RPMI7951 (cell line): ENCODE measurements at regions not wholly inside any gene's neighbourhood (a gene's known extent, or its start where the extent isn't known, plus 50 kb on each side); places are given as distances from the start of the nearest gene placed in this dataset.

ENCODE experiments used
- DNase-seq: peaks from one replicate; pipeline ENCODE4 v3.0.0-alpha.2; 2012; ENCODE audit warnings: low read depth

- no peak for DNase-seq
These were observed 261.9 kb upstream of the LYZL1 start for GRCh38 chr10:29026802-29027580.

DNA sequence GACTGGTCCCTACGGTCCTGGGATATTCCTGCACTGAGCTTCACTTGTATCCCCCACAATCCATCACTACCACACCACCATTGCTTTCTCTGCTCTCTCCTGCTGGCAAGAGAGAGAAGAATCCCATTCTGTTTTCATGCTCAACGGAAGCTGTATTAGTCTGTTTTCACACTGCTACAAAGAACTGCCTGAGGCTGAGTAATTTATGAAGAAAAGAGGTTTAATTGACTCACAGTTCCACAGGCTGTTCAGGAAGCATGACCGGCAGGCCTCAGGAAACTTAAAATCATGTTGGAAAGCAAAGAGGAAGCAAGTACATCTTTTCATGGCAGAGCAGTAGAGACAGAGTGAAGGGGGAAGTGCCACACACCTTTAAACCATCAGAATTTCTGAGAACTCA is 260.4 kb upstream of the LYZL1 start:
- DNase-seq = peak; percentile 40

GRCh38 chr10:29030900-29031299 is 258.0 kb upstream of the LYZL1 start:
- no peak for DNase-seq

DNA sequence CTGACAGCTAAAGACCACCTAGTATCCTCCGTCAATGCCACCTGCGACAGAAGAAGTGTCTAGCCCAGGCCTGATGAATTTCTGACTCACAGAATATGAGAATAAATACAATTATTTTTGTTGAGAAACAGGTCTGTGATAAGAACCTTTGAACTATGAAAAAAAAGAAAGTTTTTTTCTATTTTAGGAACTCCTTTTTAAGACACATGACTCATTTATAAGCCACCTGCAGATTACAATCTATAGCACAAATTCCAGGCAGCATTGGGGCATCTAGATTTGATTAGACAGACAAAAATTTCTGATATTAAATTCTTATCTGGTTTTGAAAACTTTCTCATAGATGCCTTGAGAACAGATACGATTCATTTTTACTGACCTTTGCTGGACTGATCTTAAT is 256.7 kb upstream of the LYZL1 start:
- DNase-seq = no peak

DNA sequence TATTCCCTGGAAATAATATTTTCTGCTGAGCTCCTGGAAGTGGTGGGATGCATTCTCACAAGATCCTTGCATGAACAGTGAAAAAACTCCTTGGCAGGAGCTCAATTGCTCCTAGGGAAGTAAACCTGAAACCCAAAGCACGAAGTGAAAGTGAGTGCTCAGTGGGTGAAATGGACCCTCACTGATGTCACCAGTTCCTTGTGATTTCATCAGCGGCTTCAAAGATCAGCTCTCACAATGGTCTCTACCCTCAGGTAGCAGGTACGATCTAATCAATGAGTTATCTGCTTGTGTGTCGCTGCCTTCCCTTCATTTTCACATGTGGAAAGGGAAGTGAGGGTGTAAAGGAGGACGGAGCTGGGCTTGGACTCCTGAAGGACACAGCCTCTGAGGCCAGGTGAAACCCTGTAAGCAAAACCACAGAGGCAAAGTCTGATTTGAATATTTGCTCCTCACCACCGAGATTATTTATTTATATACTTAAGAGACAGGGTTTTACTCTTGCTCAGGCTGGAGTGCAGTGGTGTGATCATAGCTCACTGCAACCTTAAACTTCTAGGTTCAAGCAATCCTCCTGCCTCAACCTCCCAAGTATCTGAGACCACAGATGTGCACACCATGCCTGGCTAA is 255.4 kb upstream of the LYZL1 start:
- DNase-seq = no peak

- DNase-seq = no peak
These were observed 254.3 kb upstream of the LYZL1 start for GRCh38 chr10:29034592-29034991.

DNA sequence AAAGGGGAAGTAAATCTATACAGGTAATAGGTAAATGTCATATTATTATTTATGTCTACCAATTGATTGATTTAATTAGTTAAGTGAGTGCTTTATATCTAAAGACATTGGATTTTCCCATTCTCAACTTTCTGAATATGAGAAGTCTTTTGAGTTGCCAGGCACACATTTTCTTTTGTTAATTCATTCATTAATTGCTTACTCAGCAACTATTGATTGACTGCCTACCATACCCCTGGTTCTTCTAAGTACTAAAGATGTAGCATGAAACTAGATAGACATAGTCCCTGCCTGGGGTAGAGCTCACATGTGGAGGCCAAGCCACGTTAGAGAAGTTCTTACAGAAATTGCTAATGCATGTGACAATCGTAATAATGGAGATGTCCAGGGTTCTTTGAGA is 253.1 kb upstream of the LYZL1 start:
- DNase-seq = no peak

- DNase-seq = no peak
These were observed 251.3 kb upstream of the LYZL1 start for GRCh38 chr10:29037348-29038113.

DNA sequence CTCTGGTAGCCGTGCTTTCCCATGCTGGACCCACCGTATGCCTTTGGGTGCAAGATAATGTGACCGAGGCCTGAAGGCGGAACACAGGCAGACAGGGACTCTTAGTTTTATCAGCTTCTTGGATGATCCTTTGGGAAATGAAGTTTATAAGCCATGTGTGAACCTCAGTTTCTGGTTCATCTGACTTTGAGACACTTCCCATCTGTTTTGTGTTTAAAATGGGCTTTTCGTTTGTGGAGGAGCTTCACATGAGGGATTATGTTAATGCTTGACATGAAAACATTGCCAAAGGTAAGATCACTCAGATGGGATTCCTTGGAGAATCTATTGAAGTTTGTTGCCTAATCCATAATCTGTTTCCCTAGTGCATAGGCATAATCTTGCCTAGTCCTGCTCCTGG is 249.8 kb upstream of the LYZL1 start:
- DNase-seq = peak; percentile 5

- peak; percentile 75 for DNase-seq
These were observed 249.1 kb upstream of the LYZL1 start for GRCh38 chr10:29039677-29040189.

DNA sequence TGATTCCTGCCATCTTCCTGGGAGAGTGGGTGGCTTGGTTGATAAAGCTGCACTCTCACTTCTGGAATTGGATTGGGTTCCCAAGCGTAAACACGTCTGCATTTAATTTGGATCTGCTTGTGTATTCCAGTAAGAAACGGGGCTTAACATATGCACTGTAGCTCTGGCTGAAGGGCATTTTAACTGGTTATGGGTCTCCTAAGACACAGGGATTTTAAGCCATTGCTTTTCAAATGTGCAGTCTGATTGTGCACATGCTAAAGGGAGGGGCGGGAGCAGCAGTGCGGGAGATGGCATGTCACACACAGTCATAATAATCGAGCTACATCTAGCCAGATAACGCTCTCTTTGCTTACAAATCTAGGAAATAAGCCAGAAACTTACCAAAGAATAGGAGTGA is 247.3 kb upstream of the LYZL1 start:
- DNase-seq = no peak

DNA sequence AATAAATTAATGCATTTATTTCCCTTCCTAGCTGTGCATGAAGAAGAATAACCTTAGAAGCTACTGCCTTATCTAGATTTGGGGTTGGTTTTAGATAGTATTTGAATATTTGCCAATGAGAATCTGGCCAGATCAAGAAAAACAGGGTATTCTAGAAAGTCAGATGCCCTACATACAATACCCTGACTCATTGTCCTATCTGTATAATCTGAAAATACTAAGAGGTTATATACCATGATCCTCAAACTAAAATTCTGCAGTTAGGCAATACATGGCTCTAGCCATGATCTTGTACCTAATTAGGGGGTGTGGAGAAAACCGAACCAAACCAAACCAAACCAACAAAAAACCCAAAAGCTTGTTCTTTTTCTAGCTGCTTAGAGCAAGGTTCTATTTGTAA is 240.4 kb upstream of the LYZL1 start:
- DNase-seq = no peak

DNA sequence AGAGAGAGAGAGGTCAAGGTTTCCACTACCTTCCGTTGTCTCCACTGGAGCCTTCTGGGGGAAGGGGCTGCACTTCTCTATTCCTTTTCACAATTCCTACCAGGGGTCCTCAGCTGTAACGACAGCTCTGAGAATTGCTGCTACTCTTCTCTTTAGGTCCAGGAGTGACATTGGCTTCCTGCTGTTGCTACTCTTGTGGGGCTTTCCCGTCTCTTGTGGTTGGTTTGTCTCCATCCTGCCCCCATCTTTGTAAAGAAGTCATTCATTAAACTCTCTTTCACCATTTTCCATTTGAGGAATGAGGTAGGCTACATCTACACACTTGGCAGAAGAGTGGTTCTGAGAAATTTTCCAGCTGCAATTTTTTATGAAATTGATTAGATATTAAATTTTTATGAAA is 238.8 kb upstream of the LYZL1 start:
- DNase-seq = no peak

DNA sequence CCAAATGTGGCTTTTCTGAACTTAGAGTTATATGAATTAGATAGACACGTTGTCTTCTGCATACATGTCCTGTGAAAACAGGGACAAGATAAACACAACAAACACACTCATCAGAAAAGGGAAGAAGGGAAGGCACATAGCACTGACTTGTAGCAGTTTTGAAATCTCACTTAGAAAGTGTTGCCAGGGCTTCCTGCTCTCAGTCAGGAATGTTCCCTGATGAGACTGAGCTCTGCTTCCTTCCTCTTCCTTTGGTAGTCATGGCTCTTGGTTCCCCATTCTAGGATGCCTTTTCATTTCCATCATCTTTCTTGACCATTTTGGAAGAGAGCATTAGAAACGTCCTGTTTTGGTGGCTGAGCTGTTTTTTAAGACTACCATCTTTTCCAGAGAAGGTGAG is 233.8 kb upstream of the LYZL1 start:
- no peak for DNase-seq

GRCh38 chr10:29056729-29057128 is 232.1 kb upstream of the LYZL1 start:
- DNase-seq = peak; percentile 55

DNA sequence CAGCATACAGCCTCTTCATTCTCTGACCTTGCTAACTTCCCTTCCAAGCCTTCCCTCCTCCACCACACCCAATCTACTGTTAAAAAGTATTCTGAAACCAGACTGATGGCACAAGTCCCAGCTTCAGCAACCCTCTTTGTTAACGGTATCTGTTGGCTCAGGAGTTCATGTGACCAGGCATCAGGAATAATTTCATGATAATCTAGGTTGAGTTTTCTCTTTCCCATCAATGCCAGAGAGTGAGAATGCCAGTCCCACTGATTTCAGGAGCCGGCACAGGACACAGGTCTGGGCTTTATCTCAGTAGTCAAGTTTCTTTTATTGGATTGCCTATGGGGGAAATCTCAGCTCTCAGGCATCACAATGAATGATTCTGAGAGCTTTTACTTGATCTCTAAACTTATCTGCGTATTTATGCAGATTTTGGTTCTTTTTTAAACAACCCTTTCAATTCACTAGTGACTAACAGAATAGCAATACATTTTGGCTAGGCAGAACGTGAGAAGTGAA is 231.0 kb upstream of the LYZL1 start:
- DNase-seq = peak; percentile 66

- DNase-seq = peak; percentile 84
These were observed 224.8 kb upstream of the LYZL1 start for GRCh38 chr10:29063806-29064644.

- DNase-seq = peak; percentile 79
These were observed 224.2 kb upstream of the LYZL1 start for GRCh38 chr10:29064680-29065079.

DNA sequence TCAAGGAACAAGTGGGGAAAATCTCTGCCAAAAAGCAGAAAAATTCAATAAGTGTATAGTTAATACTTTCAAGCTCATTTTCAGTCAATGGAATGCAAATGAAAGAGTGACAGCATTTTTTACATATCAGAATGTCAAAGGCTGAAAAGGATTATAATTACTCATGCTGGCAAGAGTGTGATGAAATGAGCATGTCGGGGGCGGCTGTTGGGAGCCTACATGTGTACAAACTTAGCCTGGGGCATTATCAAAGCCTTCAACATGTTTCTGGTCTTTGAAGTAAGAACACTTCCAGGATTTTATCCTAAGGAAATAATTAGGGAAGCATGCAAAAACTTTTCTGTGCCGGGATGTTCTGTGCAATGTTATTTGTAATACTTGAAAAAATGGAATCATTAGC is 221.7 kb upstream of the LYZL1 start:
- peak; percentile 89 for DNase-seq

- DNase-seq = no peak
These were observed 221.2 kb upstream of the LYZL1 start for GRCh38 chr10:29067628-29068027.

DNA sequence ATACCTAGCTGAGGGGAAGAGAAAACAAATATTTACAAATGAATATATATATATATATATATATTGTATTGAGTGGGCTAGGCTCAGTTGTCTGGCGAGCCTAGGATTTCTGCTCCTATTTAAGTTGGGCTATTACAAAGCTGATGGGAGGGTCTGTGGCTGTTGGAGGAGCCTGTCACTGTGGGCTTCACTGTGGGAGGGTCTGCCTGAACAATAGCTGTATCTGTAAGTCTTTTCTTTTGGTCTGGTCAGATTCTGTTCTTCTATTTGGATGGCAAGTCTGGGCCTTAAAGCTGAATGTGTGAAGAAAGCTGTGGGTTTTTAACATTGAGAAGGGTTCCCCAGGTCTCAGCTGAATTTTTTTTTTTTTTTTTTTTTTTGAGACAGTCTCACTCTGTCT is 220.6 kb upstream of the LYZL1 start:
- no peak for DNase-seq

- DNase-seq = no peak
These were observed 219.9 kb upstream of the LYZL1 start for GRCh38 chr10:29068966-29069365.
